Right lobe of liver (tissue), 6 donors: ENCODE measurements at regions not wholly inside any gene's neighbourhood (a gene's known extent, or its start where the extent isn't known, plus 50 kb on each side); places are given as distances from the start of the nearest gene placed in this dataset.

Experiments
- ATAC-seq, 4 donors: fragments of 200-7000 bp; cut with Tn5 transposase; one replicate each; pipeline ENCODE4 v1.9.1; 2020; ENCODE audit warnings: mild to moderate bottlenecking in 4 of 4, moderate library complexity in 4 of 4
- DNase-seq, 3 donors: peaks; one replicate each; pipeline ENCODE4 v3.0.0-alpha.2; 2020
- H3K27ac ChIP-seq, 3 donors: fragments of 200-600 bp; one replicate each; pipeline ENCODE4 v1.8.0; 2022
- H3K27me3 ChIP-seq, 2 donors: fragments of 200-600 bp; one replicate each; pipeline ENCODE4 v1.8.0; 2022
- H3K36me3 ChIP-seq, 4 donors: fragments of 200-600 bp; sonication (generic) in 1 of 4; one replicate each; pipeline versions ENCODE4 v1.5.1 to v1.8.0; 2017 to 2022; ENCODE audit warnings: control low read depth in 1 of 4
- H3K4me1 ChIP-seq, 4 donors: fragments of 200-600 bp; sonication (generic) in 1 of 4; one replicate each; pipeline versions ENCODE4 v1.5.1 to v1.8.0; 2017 to 2022; ENCODE audit warnings: control low read depth in 1 of 4
- H3K4me3 ChIP-seq, 3 donors: fragments of 200-600 bp; one replicate each; pipeline ENCODE4 v1.8.0; 2022
- H3K9me3 ChIP-seq, 4 donors: fragments of 200-600 bp; sonication (generic) in 1 of 4; one replicate each; pipeline versions ENCODE4 v1.5.1 to v1.8.0; 2017 to 2022; ENCODE audit warnings: control low read depth in 1 of 4
- POLR2A ChIP-seq: fragments of 450-650 bp; IDR thresholded peaks from one replicate; pipeline ENCODE4 v1.6.1; 2017; ENCODE audit warnings: antibody characterized with exemption, mild to moderate bottlenecking
- WGBS: methylation state at CpG from one replicate; pipeline ENCODE4 v1.1.6; 2018; ENCODE audit warnings: low coverage, low lambda C conversion rate; ENCODE audit not compliant: insufficient coverage; ENCODE audit errors: missing lambda C conversion rate; 5-methylcytosine and 5-hydroxymethylcytosine counted together
- intact Hi-C, 2 donors: fragments of 100-400 bp; cut with DNase I; formaldehyde crosslinking; loops; one replicate each; pipeline versions ENCODE4 v1.11.2 to v1.14.1; 2022
- TF ChIP-seq, protein P1 (sequence below), 4 donors: fragments of 200-600 bp in 3 of 4; fragments of 450-650 bp in 1 of 4; IDR thresholded peaks; one replicate each; pipeline versions ENCODE4 v1.5.1 to v1.8.0; 2016 to 2022; ENCODE audit warnings: antibody characterized with exemption in 4 of 4, mild to moderate bottlenecking in 2 of 4
- donor health status: DM: no; HTN: yes; CAD: no.
- donor health status: DM: no; HTN: no; CAD: no.
- donor health status: DM: no; HTN: no; CAD: no.
- donor health status: DM: no; HTN: yes; CAD: no.
- donor health status: DM: no; HTN: yes; CAD: no.

- Histone ChIP-seq H3K9me3 (no peaks in the 10 kb centered on the region), H3K4me1 (no peaks in the 10 kb centered on the region), H3K27ac (no peak overlapping the region), H3K27me3 (no peaks in the 10 kb centered on the region), H3K36me3 (no peaks in the 10 kb centered on the region), H3K4me3 (no peak overlapping the region)
- ATAC-seq: no peak
- DNase-seq: no peak
- 56% methylated on average over 4 of the region's 4 CpGs for WGBS
- no peak for TF ChIP-seq POLR2A
- TF ChIP-seq, protein P1, sequence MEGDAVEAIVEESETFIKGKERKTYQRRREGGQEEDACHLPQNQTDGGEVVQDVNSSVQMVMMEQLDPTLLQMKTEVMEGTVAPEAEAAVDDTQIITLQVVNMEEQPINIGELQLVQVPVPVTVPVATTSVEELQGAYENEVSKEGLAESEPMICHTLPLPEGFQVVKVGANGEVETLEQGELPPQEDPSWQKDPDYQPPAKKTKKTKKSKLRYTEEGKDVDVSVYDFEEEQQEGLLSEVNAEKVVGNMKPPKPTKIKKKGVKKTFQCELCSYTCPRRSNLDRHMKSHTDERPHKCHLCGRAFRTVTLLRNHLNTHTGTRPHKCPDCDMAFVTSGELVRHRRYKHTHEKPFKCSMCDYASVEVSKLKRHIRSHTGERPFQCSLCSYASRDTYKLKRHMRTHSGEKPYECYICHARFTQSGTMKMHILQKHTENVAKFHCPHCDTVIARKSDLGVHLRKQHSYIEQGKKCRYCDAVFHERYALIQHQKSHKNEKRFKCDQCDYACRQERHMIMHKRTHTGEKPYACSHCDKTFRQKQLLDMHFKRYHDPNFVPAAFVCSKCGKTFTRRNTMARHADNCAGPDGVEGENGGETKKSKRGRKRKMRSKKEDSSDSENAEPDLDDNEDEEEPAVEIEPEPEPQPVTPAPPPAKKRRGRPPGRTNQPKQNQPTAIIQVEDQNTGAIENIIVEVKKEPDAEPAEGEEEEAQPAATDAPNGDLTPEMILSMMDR (IDR thresholded peaks at IDR 0.05): no peak
- intact Hi-C loops: no loop called here
Measured at GRCh38 chr12:67145692-67146091, 123.5 kb upstream of the CAND1 start.

- intact Hi-C loops: no loop called here
- TF ChIP-seq POLR2A: no peak
- TF ChIP-seq, protein P1 (IDR thresholded peaks at IDR 0.05): no peak
- no peak overlapping the region for H3K4me3 ChIP-seq
- H3K9me3 ChIP-seq: no peaks in the 10 kb centered on the region
- no peak for ATAC-seq
- no peaks in the 10 kb centered on the region for H3K27me3 ChIP-seq
- no peaks in the 10 kb centered on the region for H3K36me3 ChIP-seq
- WGBS: 8% methylated on average over 1 of the region's 1 CpG
- H3K4me1 ChIP-seq: no peaks in the 10 kb centered on the region
- DNase-seq: no peak
- H3K27ac ChIP-seq: no peak overlapping the region
Measured at GRCh38 chr12:67147030-67147429, 122.1 kb upstream of the CAND1 start.

- no peak for ATAC-seq
Measured at GRCh38 chr12:67147447-67147846, 121.7 kb upstream of the CAND1 start.

DNA sequence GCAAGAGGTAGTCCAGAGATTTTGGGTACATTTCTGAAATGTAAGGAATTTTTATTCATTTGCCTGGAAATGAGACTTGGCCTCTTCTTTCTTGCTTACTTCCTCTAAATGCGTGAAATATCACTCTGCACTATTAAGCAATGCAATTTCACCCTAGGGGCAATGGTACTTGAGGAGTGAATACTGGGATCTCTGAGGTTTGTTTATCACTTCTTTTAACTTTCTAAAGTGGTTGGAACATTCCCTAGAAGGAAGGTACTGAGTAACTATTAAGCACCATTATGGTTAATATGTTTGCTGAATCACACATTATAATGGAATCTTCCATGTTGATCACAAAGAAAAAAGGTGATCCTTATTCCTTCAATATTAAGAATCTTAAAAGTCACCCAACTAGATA is 120.9 kb upstream of the CAND1 start:
- Histone ChIP-seq H3K27me3 (no peaks in the 10 kb centered on the region), H3K4me3 (no peak overlapping the region), H3K36me3 (no peaks in the 10 kb centered on the region), H3K27ac (no peak overlapping the region), H3K9me3 (no peaks in the 10 kb centered on the region), H3K4me1 (no peaks in the 10 kb centered on the region)
- intact Hi-C loops: no loop called here
- 70% methylated on average over 1 of the region's 1 CpG for WGBS
- DNase-seq: no peak
- TF ChIP-seq, protein P1 (IDR thresholded peaks at IDR 0.05): no peak
- TF ChIP-seq POLR2A: no peak
- no peak for ATAC-seq

More at GRCh38 chr12:67147447-67147846, 121.7 kb upstream of the CAND1 start:
- no peak for DNase-seq
- H3K4me3 ChIP-seq: no peak overlapping the region
- H3K4me1 ChIP-seq: no peaks in the 10 kb centered on the region
- intact Hi-C loops: no loop called here
- H3K27me3 ChIP-seq: no peaks in the 10 kb centered on the region
- H3K9me3 ChIP-seq: no peaks in the 10 kb centered on the region
- no peak overlapping the region for H3K27ac ChIP-seq
- no peak for TF ChIP-seq POLR2A
- TF ChIP-seq, protein P1 (IDR thresholded peaks at IDR 0.05): no peak
- H3K36me3 ChIP-seq: no peaks in the 10 kb centered on the region

GRCh38 chr12:67151886-67152285 is 117.3 kb upstream of the CAND1 start:
- no peak for DNase-seq

More at GRCh38 chr12:67151886-67152285, 117.3 kb upstream of the CAND1 start:
- ATAC-seq: no peak
- Histone ChIP-seq H3K4me1 (no peaks in the 10 kb centered on the region), H3K27me3 (no peaks in the 10 kb centered on the region), H3K9me3 (no peaks in the 10 kb centered on the region), H3K27ac (no peak overlapping the region), H3K4me3 (no peak overlapping the region), H3K36me3 (no peaks in the 10 kb centered on the region)
- 64% methylated on average over 3 of the region's 3 CpGs for WGBS
- TF ChIP-seq, protein P1 (IDR thresholded peaks at IDR 0.05): no peak
- TF ChIP-seq POLR2A: no peak
- intact Hi-C loops: no loop called here
